ENCODE measurements at regions not wholly inside any gene's neighbourhood (a gene's known extent, or its start where the extent isn't known, plus 50 kb on each side); places are given as distances from the start of the nearest gene placed in this dataset.

DNA sequence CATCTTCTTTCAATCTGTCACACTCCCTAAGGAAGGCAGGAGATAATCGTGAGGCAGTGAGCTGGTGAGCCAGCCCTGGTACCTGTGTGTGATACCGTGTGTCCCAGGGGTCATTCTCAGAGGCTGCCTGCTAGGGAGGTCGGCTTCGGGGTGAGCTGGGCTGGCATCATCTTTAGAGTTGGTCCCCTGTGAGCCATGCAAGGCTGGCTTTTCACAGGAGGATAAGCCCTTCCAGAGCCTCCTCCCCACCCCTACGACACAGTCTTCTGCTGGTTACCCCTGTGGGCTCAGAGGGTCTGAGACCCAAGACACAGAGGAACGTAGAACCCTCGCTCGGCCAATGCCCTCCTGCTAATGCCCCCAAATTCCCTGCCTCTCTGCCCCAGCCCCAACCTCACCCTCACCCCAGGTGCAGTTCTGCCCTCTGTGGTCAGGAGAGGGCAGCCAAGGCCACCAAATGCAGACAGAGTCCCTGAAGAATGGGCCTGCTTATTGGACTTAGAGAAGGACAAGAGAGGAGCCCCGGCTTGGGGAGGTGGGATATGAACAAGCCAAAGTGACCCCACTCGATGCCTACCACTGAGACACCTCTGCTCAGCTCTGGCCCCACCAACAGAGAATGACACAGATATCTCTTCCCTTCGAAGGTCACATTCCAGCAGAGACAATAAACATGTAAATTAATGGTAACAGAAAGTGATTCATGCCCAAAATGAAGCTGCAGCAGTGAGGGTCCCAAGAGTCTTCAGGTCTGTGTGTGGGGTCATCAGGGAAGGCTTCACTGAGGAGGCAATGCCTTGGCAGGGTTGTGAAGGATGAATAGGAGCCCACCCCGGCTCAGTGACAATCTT, 80.8 kb upstream of the CCL1 start:
- TF ChIP-seq POLR2A (IDR thresholded peaks at IDR 0.05), result no peak
- TF ChIP-seq, protein P1, sequence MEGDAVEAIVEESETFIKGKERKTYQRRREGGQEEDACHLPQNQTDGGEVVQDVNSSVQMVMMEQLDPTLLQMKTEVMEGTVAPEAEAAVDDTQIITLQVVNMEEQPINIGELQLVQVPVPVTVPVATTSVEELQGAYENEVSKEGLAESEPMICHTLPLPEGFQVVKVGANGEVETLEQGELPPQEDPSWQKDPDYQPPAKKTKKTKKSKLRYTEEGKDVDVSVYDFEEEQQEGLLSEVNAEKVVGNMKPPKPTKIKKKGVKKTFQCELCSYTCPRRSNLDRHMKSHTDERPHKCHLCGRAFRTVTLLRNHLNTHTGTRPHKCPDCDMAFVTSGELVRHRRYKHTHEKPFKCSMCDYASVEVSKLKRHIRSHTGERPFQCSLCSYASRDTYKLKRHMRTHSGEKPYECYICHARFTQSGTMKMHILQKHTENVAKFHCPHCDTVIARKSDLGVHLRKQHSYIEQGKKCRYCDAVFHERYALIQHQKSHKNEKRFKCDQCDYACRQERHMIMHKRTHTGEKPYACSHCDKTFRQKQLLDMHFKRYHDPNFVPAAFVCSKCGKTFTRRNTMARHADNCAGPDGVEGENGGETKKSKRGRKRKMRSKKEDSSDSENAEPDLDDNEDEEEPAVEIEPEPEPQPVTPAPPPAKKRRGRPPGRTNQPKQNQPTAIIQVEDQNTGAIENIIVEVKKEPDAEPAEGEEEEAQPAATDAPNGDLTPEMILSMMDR (IDR thresholded peaks at IDR 0.05), result peak in 5 of 6 experiments; percentile 20 to 26 (median 23)
- Histone ChIP-seq H3K27me3 (no peaks in the 10 kb centered on the region), H3K27ac (no peak overlapping the region), H3K9me3 (replicated peaks in 1 of 3) (no peaks in the 10 kb centered on the region), H3K4me3 (no peak overlapping the region), H3K36me3 (replicated peaks in 1 of 2) (no peaks in the 10 kb centered on the region), H3K4me1 (replicated peaks in 1 of 2) (peaks cover 0 to 4% of the 10 kb centered on the region in 2 donors)
- 61 to 69% (median 62%) methylated on average over 10 to 12 of the region's 12 CpGs for WGBS, 4 donors
- intact Hi-C loops (cut with DNase I), result no loop called here
- peak in 3 of 7 donors; percentile 8 to 37 (median 22) for DNase-seq

DNA sequence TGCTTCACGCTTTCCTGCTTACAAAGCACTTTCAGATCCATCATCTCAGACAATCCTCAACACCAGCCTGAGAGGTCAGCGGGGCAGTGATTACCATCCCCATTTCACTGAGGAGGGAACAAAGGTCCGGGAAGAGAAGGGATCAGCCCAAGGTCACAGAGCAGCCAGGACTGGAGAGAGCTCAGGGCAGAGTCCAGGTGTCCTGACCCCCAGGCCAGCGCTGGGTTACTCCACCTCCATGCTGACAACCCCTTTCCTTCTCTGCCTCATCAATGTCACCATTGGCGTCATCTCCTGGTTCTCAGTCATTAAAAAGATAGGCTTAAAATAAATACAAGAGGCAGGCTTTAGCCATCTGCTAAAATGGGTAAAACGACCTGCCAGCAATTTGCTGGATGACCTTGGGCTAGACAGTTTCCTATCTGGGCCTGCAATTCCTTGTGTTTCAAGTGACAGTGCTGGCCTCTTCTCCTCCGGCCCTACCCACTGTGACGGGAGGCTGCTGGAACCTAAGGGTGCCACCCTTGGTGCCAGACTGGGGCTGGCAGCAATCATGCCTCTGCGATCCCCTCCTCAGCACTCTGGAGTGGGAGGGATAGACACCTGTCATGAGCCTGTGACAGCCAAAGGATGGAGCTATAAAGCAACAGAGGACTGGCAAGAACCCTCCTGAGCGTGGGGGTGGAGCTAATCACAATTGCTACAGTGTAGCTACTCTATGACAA, 79.5 kb upstream of the CCL1 start:
- TF ChIP-seq POLR2A (IDR thresholded peaks at IDR 0.05), result no peak
- TF ChIP-seq, protein P1 (IDR thresholded peaks at IDR 0.05), result no peak
- no peaks in the 10 kb centered on the region for H3K9me3 ChIP-seq (replicated peaks in 1 of 3)
- intact Hi-C loops (cut with DNase I), result no loop called here
- WGBS, 4 donors, result 40 to 51% (median 49%) methylated on average over 8 to 10 of the region's 10 CpGs
- no peak overlapping the region for H3K27ac ChIP-seq
- DNase-seq, result peak in 4 of 7 donors; percentile 23 to 49 (median 32)
- H3K27me3 ChIP-seq, result no peaks in the 10 kb centered on the region
- H3K4me1 ChIP-seq (replicated peaks in 1 of 2), result peaks cover 0 to 4% of the 10 kb centered on the region in 2 donors
- no peaks in the 10 kb centered on the region for H3K36me3 ChIP-seq (replicated peaks in 1 of 2)
- no peak overlapping the region for H3K4me3 ChIP-seq

DNA sequence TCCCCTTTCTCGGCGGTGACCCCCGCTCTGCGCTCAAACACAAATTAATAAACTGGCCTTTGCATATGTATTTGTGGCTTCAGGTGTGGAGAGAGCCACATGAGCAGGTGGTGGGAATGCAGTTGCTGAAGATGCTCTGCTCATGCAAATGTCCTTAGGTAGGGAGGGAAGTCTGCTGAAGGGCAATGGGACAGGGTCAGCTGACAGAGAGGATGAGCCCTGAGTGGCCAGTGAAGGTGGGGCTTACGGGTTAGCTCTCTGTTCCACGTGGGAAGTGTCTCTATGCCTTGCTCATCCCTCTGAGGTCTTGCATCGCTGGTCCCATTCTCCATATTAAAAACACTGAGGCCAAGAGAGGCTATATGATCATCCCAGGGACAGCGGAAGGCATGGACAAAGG, 74.2 kb upstream of the CCL1 start:
- 71 to 87% (median 84%) methylated on average over 7 to 8 of the region's 8 CpGs for WGBS, 4 donors

DNA sequence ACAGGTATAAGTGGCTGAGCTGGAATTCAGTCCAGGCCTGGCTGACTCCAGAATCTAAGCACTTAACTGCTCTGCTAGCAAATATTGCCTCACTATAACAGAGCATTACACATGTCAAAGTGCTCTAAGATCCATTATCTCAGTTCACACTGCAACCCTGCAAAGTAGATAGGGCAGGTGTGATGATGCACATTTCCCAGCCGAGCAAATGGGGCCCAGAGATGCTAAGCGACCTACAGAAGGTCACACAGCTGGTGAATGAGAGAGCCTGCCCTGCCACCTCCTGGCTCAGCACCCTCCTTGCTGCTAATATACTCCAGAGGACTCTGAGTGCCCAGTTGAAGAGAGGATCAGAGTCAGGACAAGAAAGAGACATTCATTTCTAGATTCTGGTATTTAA, 73.6 kb upstream of the CCL1 start:
- no peaks in the 10 kb centered on the region for H3K27me3 ChIP-seq
- no peaks in the 10 kb centered on the region for H3K4me1 ChIP-seq (replicated peaks in 1 of 2)
- no peak for TF ChIP-seq POLR2A (IDR thresholded peaks at IDR 0.05)
- intact Hi-C loops (cut with DNase I), result no loop called here
- DNase-seq, result no peak
- no peak overlapping the region for H3K27ac ChIP-seq
- 61 to 87% (median 70%) methylated on average over 2 of the region's 2 CpGs for WGBS, 4 donors
- H3K4me3 ChIP-seq, result no peak overlapping the region
- no peaks in the 10 kb centered on the region for H3K36me3 ChIP-seq (replicated peaks in 1 of 2)
- no peaks in the 10 kb centered on the region for H3K9me3 ChIP-seq (replicated peaks in 1 of 3)

More for the DNA sequence above, 74.2 kb upstream of the CCL1 start:
- Histone ChIP-seq H3K4me1 (replicated peaks in 1 of 2) (no peaks in the 10 kb centered on the region), H3K27ac (no peak overlapping the region), H3K27me3 (no peaks in the 10 kb centered on the region), H3K36me3 (replicated peaks in 1 of 2) (no peaks in the 10 kb centered on the region), H3K4me3 (no peak overlapping the region), H3K9me3 (replicated peaks in 1 of 3) (no peaks in the 10 kb centered on the region)
- DNase-seq, result no peak
- intact Hi-C loops (cut with DNase I), result no loop called here
- TF ChIP-seq, protein P1 (IDR thresholded peaks at IDR 0.05), result no peak
- no peak for TF ChIP-seq POLR2A (IDR thresholded peaks at IDR 0.05)
